SK-N-SH (cell line): ENCODE measurements at regions not wholly inside any gene's neighbourhood (a gene's known extent, or its start where the extent isn't known, plus 50 kb on each side); places are given as distances from the start of the nearest gene placed in this dataset.

Experiments
- CTCF ChIA-PET: fragments of 300-600, 350-600 bp; formaldehyde crosslinking; extraction: SDS; loops from one replicate; lab custom pipeline; 2021; lab: Yijun Ruan, JAX
- POLR2A ChIA-PET: fragments of 350-600 bp; sonication (Branson Sonifier 250); formaldehyde crosslinking; extraction: SDS; loops from one replicate; lab custom pipeline; 2020; ENCODE audit warnings: antibody characterized with exemption, inconsistent platforms; lab: Yijun Ruan, JAX
- DNase-seq: peaks from one replicate; pipeline ENCODE4 v3.0.0; 2012
- H2AFZ ChIP-seq: fragments of 200-600 bp; sonication (generic); 2 replicates; pipeline ENCODE4 v1.8.1; 2016; ENCODE audit warnings: antibody characterized with exemption, mild to moderate bottlenecking, low read depth
- H3F3A ChIP-seq: fragments of 200-600 bp; sonication (generic); replicated peaks from 2 replicates; pipeline ENCODE3; 2016; ENCODE audit warnings: antibody characterized with exemption, mild to moderate bottlenecking; ENCODE audit not compliant: insufficient read depth
- H3K27ac ChIP-seq, 2 experiments: fragments of 200-500 bp in 1 of 2; fragments of 200-600 bp in 1 of 2; sonication (Bioruptor generic) in 1 of 2; sonication (generic), shearing (Covaris generic) in 1 of 2; 2 replicates each; pipeline versions ENCODE4 v1.5.1 to v1.6.1; 2014 to 2016; ENCODE audit warnings: low read depth in 2 of 2, inconsistent platforms in 1 of 2, low read length in 1 of 2, mild to moderate bottlenecking in 1 of 2, mixed read lengths in 1 of 2
- H3K27me3 ChIP-seq: fragments of 200-600 bp; sonication (generic), shearing (Covaris generic); 2 replicates; pipeline ENCODE4 v1.6.1; 2016; ENCODE audit warnings: mixed run types; ENCODE audit not compliant: insufficient read depth
- H3K36me3 ChIP-seq, 2 experiments: fragments of 200-500 bp in 1 of 2; fragments of 200-600 bp in 1 of 2; sonication (Bioruptor generic) in 1 of 2; sonication (generic) in 1 of 2; replicated peaks in 1 of 2; 2 replicates each; pipeline versions ENCODE3 to v1.5.1; 2014 to 2016; ENCODE audit warnings: low read length in 1 of 2, mild to moderate bottlenecking in 1 of 2; ENCODE audit not compliant: insufficient read depth in 2 of 2, control insufficient read depth in 1 of 2
- H3K4me1 ChIP-seq, 2 experiments: fragments of 200-500 bp in 1 of 2; fragments of 200-600 bp in 1 of 2; sonication (Bioruptor generic) in 1 of 2; sonication (generic), shearing (Covaris generic) in 1 of 2; 2 replicates each; pipeline versions ENCODE4 v1.5.1 to v1.6.1; 2014 to 2016; ENCODE audit warnings: low read depth in 1 of 2, low read length in 1 of 2, mixed run types in 1 of 2; ENCODE audit not compliant: insufficient read depth in 2 of 2, control insufficient read depth in 1 of 2
- H3K4me2 ChIP-seq: fragments of 200-600 bp; sonication (generic), shearing (Covaris generic); 2 replicates; pipeline ENCODE4 v1.6.1; 2017; ENCODE audit warnings: mixed run types
- H3K4me3 ChIP-seq, 2 experiments: fragments of 200-500 bp in 1 of 2; fragments of 200-600 bp in 1 of 2; sonication (Bioruptor generic) in 1 of 2; sonication (generic), shearing (Covaris generic) in 1 of 2; 2 replicates each; pipeline versions ENCODE4 v1.5.1 to v1.8.1; 2014 to 2016; ENCODE audit warnings: low read depth in 2 of 2, inconsistent platforms in 1 of 2, low read length in 1 of 2, mild to moderate bottlenecking in 1 of 2, mixed read lengths in 1 of 2, moderate library complexity in 1 of 2
- H3K79me2 ChIP-seq: fragments of 200-600 bp; sonication (generic); 2 replicates; pipeline ENCODE4 v1.8.1; 2017; ENCODE audit warnings: mild to moderate bottlenecking; ENCODE audit not compliant: insufficient read depth
- H3K9ac ChIP-seq: fragments of 200-600 bp; sonication (generic); 2 replicates; pipeline ENCODE4 v1.6.1; 2017; ENCODE audit warnings: mixed run types
- H3K9me2 ChIP-seq: fragments of 200-600 bp; sonication (generic); 2 replicates; pipeline ENCODE4 v1.6.1; 2017; ENCODE audit warnings: mixed run types
- H3K9me3 ChIP-seq: fragments of 200-600 bp; sonication (generic); 2 replicates; pipeline ENCODE4 v1.6.1; 2017; ENCODE audit warnings: mixed run types, mild to moderate bottlenecking, moderate library complexity
- H4K20me1 ChIP-seq: fragments of 200-600 bp; sonication (generic); 2 replicates; pipeline ENCODE4 v1.6.1; 2017; ENCODE audit warnings: mild to moderate bottlenecking, mixed run types; ENCODE audit not compliant: insufficient read depth
- CHD2 ChIP-seq: fragments of 150-350 bp; IDR thresholded peaks from 2 replicates; pipeline ENCODE4 v1.6.1; 2018; ENCODE audit warnings: low read length; ENCODE audit not compliant: partially characterized antibody
- EP300 ChIP-seq, 2 experiments: IDR thresholded peaks; 2 replicates each; pipeline versions ENCODE4 v1.4.0 to v1.6.1; 2012; ENCODE audit warnings: borderline replicate concordance in 1 of 2, low read depth in 1 of 2, low read length in 1 of 2
- EZH2phosphoT487 ChIP-seq: fragments of 200-600 bp; sonication (generic); IDR thresholded peaks from 2 replicates; pipeline ENCODE4 v1.6.1; 2017; ENCODE audit warnings: low read depth, mixed run types, mild to moderate bottlenecking, antibody characterized with exemption, moderate library complexity, borderline replicate concordance
- FOSL2 ChIP-seq: IDR thresholded peaks from 2 replicates; pipeline ENCODE4 v1.4.0; 2012; ENCODE audit warnings: low read depth, mild to moderate bottlenecking, moderate library complexity, borderline replicate concordance
- FOXJ3 ChIP-seq: sonication (generic); formaldehyde crosslinking; IDR thresholded peaks from 2 replicates; pipeline ENCODE4 v1.5.1; 2020; ENCODE audit warnings: mild to moderate bottlenecking, missing genetic modification reagents
- GATA2 ChIP-seq: sonication (generic); formaldehyde crosslinking; IDR thresholded peaks from 2 replicates; pipeline ENCODE4 v1.5.0; 2020; ENCODE audit warnings: mild to moderate bottlenecking, missing genetic modification reagents
- JUND ChIP-seq: IDR thresholded peaks from 2 replicates; pipeline ENCODE4 v1.4.0; 2012
- MEF2A ChIP-seq: IDR thresholded peaks from 2 replicates; pipeline ENCODE4 v1.4.0; 2012; ENCODE audit warnings: low read depth, borderline replicate concordance
- MXI1 ChIP-seq: IDR thresholded peaks from 2 replicates; pipeline ENCODE4 v1.6.1; 2012; ENCODE audit warnings: mild to moderate bottlenecking, low read depth, low read length, improper control_type of control experiment
- NRF1 ChIP-seq: IDR thresholded peaks from 2 replicates; pipeline ENCODE4 v1.6.1; 2012; ENCODE audit warnings: low read depth, mild to moderate bottlenecking, low read length
- PBX3 ChIP-seq: IDR thresholded peaks from 2 replicates; pipeline ENCODE4; 2012
- POLR2AphosphoS5 ChIP-seq: IDR thresholded peaks from 2 replicates; pipeline ENCODE4 v1.6.1; 2012; ENCODE audit warnings: low read depth, low read length
- RAD21 ChIP-seq: IDR thresholded peaks from 2 replicates; pipeline ENCODE4 v1.6.1; 2012; ENCODE audit warnings: mild to moderate bottlenecking, low read length
- RFX5 ChIP-seq: IDR thresholded peaks from 2 replicates; pipeline ENCODE4 v1.6.1; 2012; ENCODE audit warnings: mild to moderate bottlenecking, improper control_type of control experiment, low read length
- TAF1 ChIP-seq: IDR thresholded peaks from 2 replicates; pipeline ENCODE4 v1.6.1; 2012; ENCODE audit warnings: low read depth, mild to moderate bottlenecking, low read length, moderate library complexity, borderline replicate concordance
- TEAD4 ChIP-seq: IDR thresholded peaks from 2 replicates; pipeline ENCODE4 v1.4.0; 2012; ENCODE audit warnings: mild to moderate bottlenecking, borderline replicate concordance; ENCODE audit not compliant: insufficient read depth
- USF1 ChIP-seq: IDR thresholded peaks from 2 replicates; pipeline ENCODE4 v1.4.0; 2012; ENCODE audit warnings: low read depth, borderline replicate concordance
- ZBTB33 ChIP-seq: IDR thresholded peaks from 2 replicates; pipeline ENCODE4 v1.4.0; 2012; ENCODE audit warnings: low read depth, borderline replicate concordance
- WGBS: methylation state at CpG from one replicate; pipeline ENCODE4 v1.1.6; 2017; ENCODE audit warnings: low lambda C conversion rate; 5-methylcytosine and 5-hydroxymethylcytosine counted together

- Histone ChIP-seq H3F3A (no peaks in the 10 kb centered on the region), H3K9me3 (0 out of 2 replicates have a peak, but pooled peaks cover 3% of the 10 kb centered on the region), H3K4me2 (no peak overlapping the region), H3K27ac (no peak overlapping the region), H3K9me2 (no peaks in the 10 kb centered on the region), H3K9ac (no peak overlapping the region), H3K27me3 (no peaks in the 10 kb centered on the region), H3K4me3 (no peak overlapping the region), H3K79me2 (no peaks in the 10 kb centered on the region), H3K36me3 (no peaks in the 10 kb centered on the region), H3K4me1 (no peaks in the 10 kb centered on the region), H4K20me1 (no peaks in the 10 kb centered on the region), H2AFZ (no peak overlapping the region)
- 6% methylated on average over 1 of the region's 1 CpG for WGBS
- ChIA-PET POLR2A (no interaction called here), CTCF (no interaction called here)
- DNase-seq, result no peak
- no peak for TF ChIP-seq MXI1
- TF ChIP-seq PBX3, result no peak
- no peak for TF ChIP-seq FOSL2
- no peak for TF ChIP-seq ZBTB33
- no peak for TF ChIP-seq RFX5
- TF ChIP-seq NRF1, result no peak
- TF ChIP-seq TEAD4, result no peak
- TF ChIP-seq MEF2A, result no peak
- no peak for TF ChIP-seq FOXJ3
- no peak for TF ChIP-seq EZH2phosphoT487
- TF ChIP-seq EP300 (IDR thresholded peaks at IDR 0.05; ENCODE audit: borderline replicate concordance in 1 of 2, low read depth in 1 of 2, low read length in 1 of 2), result no peak
- no peak for TF ChIP-seq POLR2AphosphoS5
- no peak for TF ChIP-seq GATA2 (CRISPR knock-in tag)
- no peak for TF ChIP-seq USF1
- no peak for TF ChIP-seq RAD21
- TF ChIP-seq JUND, result no peak
- TF ChIP-seq CHD2, result no peak
- no peak for TF ChIP-seq TAF1
Measured at GRCh38 chr7:145398758-145399157, 562.9 kb upstream of the TPK1 start.
